ENCODE measurements at regions not wholly inside any gene's neighbourhood (a gene's known extent, or its start where the extent isn't known, plus 50 kb on each side); places are given as distances from the start of the nearest gene placed in this dataset.

DNA sequence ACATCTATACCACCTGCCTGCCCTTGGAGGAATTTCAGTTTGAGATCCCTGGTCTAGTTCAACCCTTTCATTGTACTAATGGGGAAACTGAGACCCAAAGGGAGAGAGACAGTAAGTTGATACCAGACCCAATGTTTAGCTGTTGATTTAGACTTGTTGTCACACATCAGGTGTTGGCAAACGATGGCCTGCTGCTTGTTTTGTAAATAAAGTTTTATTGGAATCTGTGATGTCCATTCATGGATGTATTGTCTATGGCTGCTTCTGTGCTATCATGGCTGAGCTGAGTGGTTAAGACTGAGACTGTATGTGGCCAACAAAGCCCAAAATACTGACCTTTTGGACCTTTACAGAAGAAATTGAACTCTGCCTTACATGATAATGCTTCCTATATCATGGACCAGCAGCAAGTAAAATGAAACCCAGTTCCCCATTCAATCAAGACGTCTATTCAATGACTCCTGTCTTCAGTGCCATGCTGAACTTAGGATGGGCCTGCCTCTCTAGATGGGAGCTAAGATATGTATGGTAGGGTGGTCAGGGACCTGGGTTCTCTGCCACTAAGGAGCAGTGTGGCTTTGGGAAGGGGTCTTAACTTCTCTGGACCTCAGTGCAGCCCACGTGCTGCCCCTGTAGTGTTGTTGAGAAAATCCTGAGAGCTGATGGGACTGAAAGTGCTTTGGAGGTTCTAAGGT lies 111.0 kb downstream of the IRX5 start:
- H3K36me3 ChIP-seq (ENCODE audit: insufficient read depth, low read length): no peaks in the 10 kb centered on the region
- peaks cover 8% of the 10 kb centered on the region; the same call in 1 of the 2 replicates for H3K27me3 ChIP-seq (ENCODE audit: insufficient read depth, low read length)
- H3K79me2 ChIP-seq (ENCODE audit: control insufficient read depth, insufficient read depth, low read length, unreplicated experiment): no peaks in the 10 kb centered on the region
- no peaks in the 10 kb centered on the region for H3K4me1 ChIP-seq (ENCODE audit: control insufficient read depth, insufficient read depth, low read length, unreplicated experiment)
- no peak overlapping the region for H2AFZ ChIP-seq (ENCODE audit: low read length, unreplicated experiment)
- no peak overlapping the region for H3K27ac ChIP-seq (ENCODE audit: low read depth, low read length)
- H3K4me3 ChIP-seq (ENCODE audit: low read depth, low read length): no peak overlapping the region

DNA sequence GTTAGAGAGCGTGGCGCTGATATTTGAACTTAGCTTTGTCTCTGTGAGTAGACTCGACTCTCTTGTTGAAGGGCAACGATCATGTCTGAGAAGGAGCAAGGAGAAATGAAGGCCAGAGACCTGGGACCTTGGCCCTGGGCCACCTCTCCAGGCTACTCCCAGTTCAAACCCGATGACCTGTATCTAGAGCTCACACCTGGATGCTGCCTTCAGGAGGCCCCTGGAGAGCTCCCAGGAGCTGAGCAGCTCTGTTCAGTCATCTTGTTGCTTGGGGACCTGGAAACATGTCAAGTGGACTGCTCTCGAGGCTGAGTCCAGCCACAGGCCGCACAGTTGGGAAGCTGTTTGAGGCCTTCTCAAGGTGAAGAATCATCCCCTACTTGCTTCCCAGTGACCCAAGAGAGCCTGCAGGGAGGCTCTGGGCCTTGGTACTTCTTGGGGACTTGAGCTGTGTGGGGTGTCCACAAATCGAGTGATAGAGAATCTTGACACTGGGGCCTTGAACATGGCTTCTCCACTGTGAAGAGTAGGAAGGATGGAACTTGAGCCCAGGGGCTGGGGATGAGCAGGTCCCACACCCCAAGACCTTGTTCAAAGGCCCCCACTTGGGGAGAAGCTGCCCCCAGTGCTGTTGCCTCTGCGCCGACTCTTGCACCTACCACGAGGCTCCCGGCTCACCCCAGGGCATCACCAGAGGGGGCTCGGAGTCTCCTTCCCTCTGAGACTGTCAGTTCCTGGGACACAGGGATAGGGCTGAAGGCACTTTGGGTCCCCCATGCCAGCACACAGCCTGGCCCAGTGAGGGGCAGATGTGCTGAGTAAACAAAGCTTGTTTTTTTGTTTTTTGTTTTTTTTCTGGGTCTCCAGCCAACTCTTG lies 112.1 kb downstream of the IRX5 start:
- no peak overlapping the region for H2AFZ ChIP-seq (ENCODE audit: low read length, unreplicated experiment)
- no peak overlapping the region for H3K27ac ChIP-seq (ENCODE audit: low read depth, low read length)
- no peak overlapping the region for H3K4me3 ChIP-seq (ENCODE audit: low read depth, low read length)
- H3K36me3 ChIP-seq (ENCODE audit: insufficient read depth, low read length): no peaks in the 10 kb centered on the region
- H3K79me2 ChIP-seq (ENCODE audit: control insufficient read depth, insufficient read depth, low read length, unreplicated experiment): no peaks in the 10 kb centered on the region
- no peaks in the 10 kb centered on the region for H3K4me1 ChIP-seq (ENCODE audit: control insufficient read depth, insufficient read depth, low read length, unreplicated experiment)
- H3K27me3 ChIP-seq (ENCODE audit: insufficient read depth, low read length): peaks cover 12% of the 10 kb centered on the region

DNA sequence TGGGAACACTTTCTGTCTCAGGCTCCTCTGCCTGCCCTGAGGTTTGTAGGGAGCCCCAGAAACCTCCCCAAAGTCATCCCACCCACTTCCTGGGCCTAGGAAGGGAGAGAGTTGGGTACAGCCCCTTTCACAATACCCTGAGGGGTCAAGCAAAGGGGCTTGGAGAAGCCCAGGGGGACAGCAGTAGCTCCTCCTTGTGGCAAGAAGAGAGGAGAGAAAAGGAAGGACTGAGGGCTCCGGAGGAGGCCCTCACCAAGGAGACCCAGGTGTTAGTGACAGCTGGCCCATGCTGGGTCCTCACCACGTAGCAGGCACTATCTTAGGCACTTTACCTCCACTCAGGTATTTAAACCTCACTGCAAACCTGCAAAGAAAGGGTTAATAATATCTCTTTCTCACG lies 112.8 kb downstream of the IRX5 start:
- H3K36me3 ChIP-seq (ENCODE audit: insufficient read depth, low read length): no peaks in the 10 kb centered on the region
- no peaks in the 10 kb centered on the region for H3K79me2 ChIP-seq (ENCODE audit: control insufficient read depth, insufficient read depth, low read length, unreplicated experiment)
- H3K4me3 ChIP-seq (ENCODE audit: low read depth, low read length): no peak overlapping the region
- H3K27ac ChIP-seq (ENCODE audit: low read depth, low read length): no peak overlapping the region
- no peak overlapping the region for H2AFZ ChIP-seq (ENCODE audit: low read length, unreplicated experiment)
- H3K27me3 ChIP-seq (ENCODE audit: insufficient read depth, low read length): peaks cover 12% of the 10 kb centered on the region
- no peaks in the 10 kb centered on the region for H3K4me1 ChIP-seq (ENCODE audit: control insufficient read depth, insufficient read depth, low read length, unreplicated experiment)

DNA sequence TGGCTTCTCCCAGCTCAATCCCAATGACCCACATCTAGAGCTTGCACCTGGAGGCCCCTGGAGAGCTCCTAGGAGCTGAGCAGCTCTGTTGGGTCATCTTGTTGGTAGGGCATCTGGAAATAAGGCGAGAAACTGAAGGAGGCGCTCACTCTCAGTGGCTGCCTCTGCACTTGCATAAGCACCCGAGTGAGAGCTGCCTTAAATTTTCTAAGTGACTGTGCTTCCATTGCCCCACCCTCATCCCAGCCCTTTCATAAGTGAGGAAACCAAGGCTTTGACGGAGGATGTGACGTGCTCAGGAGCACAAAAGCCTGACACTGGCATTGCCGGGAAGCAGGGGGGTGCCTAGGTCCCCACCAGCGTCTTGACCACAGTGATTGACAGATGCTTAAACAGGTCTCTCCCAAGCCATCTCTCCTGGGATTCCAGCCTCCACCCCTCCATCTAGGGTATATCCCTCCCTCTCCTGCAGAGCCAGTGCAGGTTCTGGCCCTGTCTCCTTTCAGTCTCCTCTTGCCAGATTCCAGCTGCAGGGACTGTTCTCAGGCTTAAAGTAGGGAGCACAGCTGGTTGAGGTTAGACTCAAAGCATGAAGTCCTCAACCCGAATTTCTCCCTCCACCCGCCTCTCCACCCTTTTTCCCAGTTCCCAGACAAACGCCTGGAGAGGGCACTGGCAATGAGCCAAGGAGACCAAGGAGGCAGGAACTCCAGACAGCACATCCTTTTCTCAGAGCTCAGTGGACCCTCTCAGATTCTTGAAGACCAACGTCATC lies 113.7 kb downstream of the IRX5 start:
- no peaks in the 10 kb centered on the region for H3K36me3 ChIP-seq (ENCODE audit: insufficient read depth, low read length)
- H3K79me2 ChIP-seq (ENCODE audit: control insufficient read depth, insufficient read depth, low read length, unreplicated experiment): no peaks in the 10 kb centered on the region
- no peak overlapping the region for H3K27ac ChIP-seq (ENCODE audit: low read depth, low read length)
- H2AFZ ChIP-seq (ENCODE audit: low read length, unreplicated experiment): no peak overlapping the region
- H3K4me1 ChIP-seq (ENCODE audit: control insufficient read depth, insufficient read depth, low read length, unreplicated experiment): no peaks in the 10 kb centered on the region
- peaks cover 6% of the 10 kb centered on the region for H3K27me3 ChIP-seq (ENCODE audit: insufficient read depth, low read length)
- no peak overlapping the region for H3K4me3 ChIP-seq (ENCODE audit: low read depth, low read length)

DNA sequence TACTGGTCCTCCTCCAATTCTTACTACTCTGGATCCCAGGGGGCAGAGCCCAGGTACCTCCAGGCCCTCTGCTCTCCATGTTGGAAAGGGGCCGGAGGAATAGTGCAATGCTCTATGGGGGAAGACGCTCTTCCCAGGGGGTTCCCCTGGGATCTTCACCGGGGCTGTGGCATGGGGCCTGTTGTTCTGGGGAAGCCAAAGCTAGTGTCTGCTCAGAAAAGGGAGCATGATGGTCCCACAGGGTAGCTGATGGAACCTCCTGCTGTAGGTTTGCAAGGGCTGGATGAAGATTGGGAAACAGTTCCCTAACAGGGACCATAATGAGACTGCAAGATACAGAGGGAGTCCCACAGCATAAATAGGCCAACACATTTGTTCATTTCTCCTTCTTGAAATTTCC lies 114.7 kb downstream of the IRX5 start:
- Histone ChIP-seq H3K4me1 (ENCODE audit: control insufficient read depth, insufficient read depth, low read length, unreplicated experiment) (no peaks in the 10 kb centered on the region), H3K36me3 (ENCODE audit: insufficient read depth, low read length) (no peaks in the 10 kb centered on the region), H2AFZ (ENCODE audit: low read length, unreplicated experiment) (no peak overlapping the region), H3K27ac (ENCODE audit: low read depth, low read length) (no peak overlapping the region), H3K79me2 (ENCODE audit: control insufficient read depth, insufficient read depth, low read length, unreplicated experiment) (no peaks in the 10 kb centered on the region), H3K4me3 (ENCODE audit: low read depth, low read length) (no peak overlapping the region), H3K27me3 (ENCODE audit: insufficient read depth, low read length) (peaks cover 6% of the 10 kb centered on the region)

DNA sequence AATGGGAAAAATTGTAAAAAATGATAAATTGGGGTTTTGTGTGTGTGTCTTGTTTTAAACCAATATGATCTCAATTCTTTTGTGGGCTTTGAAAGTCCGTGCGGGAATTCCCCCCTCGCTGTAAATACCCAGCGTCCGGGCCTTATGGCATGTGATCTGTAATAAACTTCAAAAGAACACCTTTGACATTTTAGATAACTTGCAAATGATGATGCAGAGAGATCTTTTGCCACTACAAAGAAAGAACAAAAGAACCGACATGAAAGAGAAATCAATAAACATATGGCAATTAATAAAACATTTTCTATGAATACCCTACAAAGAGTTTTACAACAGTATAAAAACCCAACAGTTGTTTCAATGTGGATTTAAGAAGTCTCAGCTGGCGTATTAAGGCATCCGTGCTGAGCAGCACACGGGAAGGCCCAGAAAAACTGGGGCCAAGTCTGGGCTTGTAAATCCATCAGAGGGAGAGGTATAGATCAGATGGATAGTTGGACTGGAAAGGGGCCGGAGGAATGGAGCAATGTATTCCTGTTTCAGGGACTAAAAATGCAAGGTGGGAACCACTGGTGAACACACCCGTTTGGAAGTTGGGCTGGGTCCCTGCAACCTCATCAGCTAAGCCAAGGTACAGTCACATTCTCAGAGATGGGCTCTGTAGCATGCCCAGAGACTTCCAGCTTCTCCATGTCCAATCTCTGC lies 115.2 kb downstream of the IRX5 start:
- no peaks in the 10 kb centered on the region for H3K79me2 ChIP-seq (ENCODE audit: control insufficient read depth, insufficient read depth, low read length, unreplicated experiment)
- H3K4me3 ChIP-seq (ENCODE audit: low read depth, low read length): no peak overlapping the region
- no peaks in the 10 kb centered on the region for H3K4me1 ChIP-seq (ENCODE audit: control insufficient read depth, insufficient read depth, low read length, unreplicated experiment)
- no peak overlapping the region for H2AFZ ChIP-seq (ENCODE audit: low read length, unreplicated experiment)
- H3K27ac ChIP-seq (ENCODE audit: low read depth, low read length): no peak overlapping the region
- H3K27me3 ChIP-seq (ENCODE audit: insufficient read depth, low read length): peaks cover 6% of the 10 kb centered on the region
- H3K36me3 ChIP-seq (ENCODE audit: insufficient read depth, low read length): no peaks in the 10 kb centered on the region

DNA sequence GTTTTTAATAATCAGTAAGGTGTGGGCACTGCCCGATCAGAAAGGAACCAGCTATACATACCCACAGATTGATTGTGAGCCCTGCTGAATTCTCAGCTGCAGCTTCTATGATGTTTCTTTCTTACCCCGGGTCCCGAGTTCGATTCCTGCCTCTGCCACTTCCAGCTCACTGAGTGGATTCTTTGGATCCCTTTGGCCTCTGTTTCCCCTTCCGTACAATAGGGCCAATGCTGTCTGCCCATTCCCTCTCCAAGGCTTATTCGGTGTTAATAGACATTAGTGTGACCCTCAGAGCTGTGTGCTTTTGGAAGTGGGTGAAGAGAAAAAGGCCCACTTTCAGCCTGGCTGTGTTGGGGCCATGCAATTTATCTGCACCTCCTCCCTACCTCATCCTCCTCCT lies 115.8 kb downstream of the IRX5 start:
- Histone ChIP-seq H3K79me2 (ENCODE audit: control insufficient read depth, insufficient read depth, low read length, unreplicated experiment) (no peaks in the 10 kb centered on the region), H2AFZ (ENCODE audit: low read length, unreplicated experiment) (no peak overlapping the region), H3K4me1 (ENCODE audit: control insufficient read depth, insufficient read depth, low read length, unreplicated experiment) (no peaks in the 10 kb centered on the region)

DNA sequence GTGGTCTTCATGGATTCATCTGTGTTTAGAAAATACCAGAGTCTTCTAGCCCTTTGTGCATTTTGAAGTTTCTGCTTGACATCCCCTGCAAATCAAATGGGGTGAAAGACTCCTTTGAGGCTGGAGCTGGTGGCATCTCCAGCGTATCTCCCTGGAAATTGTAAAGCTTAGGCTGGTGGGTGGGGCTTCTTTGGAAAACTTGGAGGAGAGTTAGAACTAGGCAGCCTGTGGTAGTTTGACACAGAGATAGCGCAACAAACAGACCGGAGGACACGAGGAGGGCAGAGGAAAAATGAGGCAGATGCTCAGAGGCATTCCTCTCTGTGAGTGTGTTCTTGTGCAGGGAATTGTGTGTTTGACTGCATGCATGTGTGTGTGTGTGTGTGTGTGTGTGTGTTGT lies 116.3 kb downstream of the IRX5 start:
- no peaks in the 10 kb centered on the region for H3K36me3 ChIP-seq (ENCODE audit: insufficient read depth, low read length)
- H3K4me1 ChIP-seq (ENCODE audit: control insufficient read depth, insufficient read depth, low read length, unreplicated experiment): no peaks in the 10 kb centered on the region
- H2AFZ ChIP-seq (ENCODE audit: low read length, unreplicated experiment): no peak overlapping the region
- no peak overlapping the region for H3K27ac ChIP-seq (ENCODE audit: low read depth, low read length)
- no peaks in the 10 kb centered on the region for H3K79me2 ChIP-seq (ENCODE audit: control insufficient read depth, insufficient read depth, low read length, unreplicated experiment)
- peaks cover 6% of the 10 kb centered on the region for H3K27me3 ChIP-seq (ENCODE audit: insufficient read depth, low read length)
- no peak overlapping the region for H3K4me3 ChIP-seq (ENCODE audit: low read depth, low read length)

More for the DNA sequence above, 115.8 kb downstream of the IRX5 start:
- H3K27me3 ChIP-seq (ENCODE audit: insufficient read depth, low read length): peaks cover 6% of the 10 kb centered on the region
- H3K36me3 ChIP-seq (ENCODE audit: insufficient read depth, low read length): no peaks in the 10 kb centered on the region
- H3K4me3 ChIP-seq (ENCODE audit: low read depth, low read length): no peak overlapping the region
- H3K27ac ChIP-seq (ENCODE audit: low read depth, low read length): no peak overlapping the region

DNA sequence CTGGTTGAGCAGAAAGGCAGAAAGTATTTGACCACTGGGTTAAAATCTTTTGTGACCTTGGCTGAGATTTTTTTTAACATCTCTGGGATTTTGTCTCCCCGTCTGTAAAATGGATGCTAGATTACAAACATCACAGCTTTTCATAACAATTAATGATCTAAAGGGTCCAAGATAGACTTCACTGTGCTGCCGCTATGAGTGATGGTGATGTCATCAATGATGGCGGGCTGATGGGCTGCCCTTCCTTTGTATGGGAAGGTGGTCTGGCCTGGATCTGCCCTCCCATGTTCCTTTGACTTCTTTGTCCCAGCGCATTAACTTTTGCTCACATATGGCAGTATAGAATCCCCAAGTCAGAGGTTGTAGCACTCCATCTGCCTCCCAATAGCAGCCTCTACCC lies 116.7 kb downstream of the IRX5 start:
- Histone ChIP-seq H3K27ac (ENCODE audit: low read depth, low read length) (no peak overlapping the region), H3K4me1 (ENCODE audit: control insufficient read depth, insufficient read depth, low read length, unreplicated experiment) (no peaks in the 10 kb centered on the region), H3K36me3 (ENCODE audit: insufficient read depth, low read length) (no peaks in the 10 kb centered on the region), H3K27me3 (ENCODE audit: insufficient read depth, low read length) (peaks cover 6% of the 10 kb centered on the region), H3K4me3 (ENCODE audit: low read depth, low read length) (no peak overlapping the region), H2AFZ (ENCODE audit: low read length, unreplicated experiment) (no peak overlapping the region), H3K79me2 (ENCODE audit: control insufficient read depth, insufficient read depth, low read length, unreplicated experiment) (no peaks in the 10 kb centered on the region)

DNA sequence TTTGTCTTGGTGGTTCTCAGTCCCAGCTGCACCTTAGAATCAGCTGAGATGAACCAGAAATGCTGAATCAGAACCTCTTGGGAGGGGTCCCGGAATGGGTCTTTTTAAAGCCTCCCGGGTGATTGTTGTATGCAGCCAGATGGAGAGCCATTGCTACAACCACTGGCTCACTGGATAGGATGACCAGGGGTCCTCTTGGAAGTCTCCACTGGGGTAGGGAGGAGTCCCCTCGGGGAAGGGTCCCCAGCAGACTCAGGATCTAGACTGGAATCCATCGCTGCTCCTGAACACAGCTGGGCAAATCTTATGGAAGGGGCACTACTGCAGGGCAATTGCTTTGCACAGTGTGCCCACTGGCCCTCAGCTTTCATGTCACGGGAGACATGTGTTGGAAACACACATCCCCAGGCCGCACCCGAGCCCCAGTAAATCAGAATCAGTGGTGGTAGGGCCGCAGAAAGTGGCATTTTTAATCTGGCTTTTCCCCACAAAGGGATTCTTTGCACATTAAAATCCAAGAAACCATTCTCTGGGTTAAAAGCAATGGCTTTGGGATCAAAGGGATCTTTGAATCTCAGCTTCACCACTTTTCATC lies 117.3 kb downstream of the IRX5 start:
- no peak overlapping the region for H2AFZ ChIP-seq (ENCODE audit: low read length, unreplicated experiment)
- H3K4me3 ChIP-seq (ENCODE audit: low read depth, low read length): no peak overlapping the region
- peaks cover 6% of the 10 kb centered on the region for H3K27me3 ChIP-seq (ENCODE audit: insufficient read depth, low read length)
- H3K79me2 ChIP-seq (ENCODE audit: control insufficient read depth, insufficient read depth, low read length, unreplicated experiment): no peaks in the 10 kb centered on the region
- no peaks in the 10 kb centered on the region for H3K4me1 ChIP-seq (ENCODE audit: control insufficient read depth, insufficient read depth, low read length, unreplicated experiment)
- no peaks in the 10 kb centered on the region for H3K36me3 ChIP-seq (ENCODE audit: insufficient read depth, low read length)
- no peak overlapping the region for H3K27ac ChIP-seq (ENCODE audit: low read depth, low read length)
